ENCODE measurements at regions not wholly inside any gene's neighbourhood (a gene's known extent, or its start where the extent isn't known, plus 50 kb on each side); places are given as distances from the start of the nearest gene placed in this dataset.
"Not testable (repeated sequence)": the region's sequence is repeated elsewhere in the genome, so short reads cannot be mapped to it uniquely, and the experiment has no call there.

DNA sequence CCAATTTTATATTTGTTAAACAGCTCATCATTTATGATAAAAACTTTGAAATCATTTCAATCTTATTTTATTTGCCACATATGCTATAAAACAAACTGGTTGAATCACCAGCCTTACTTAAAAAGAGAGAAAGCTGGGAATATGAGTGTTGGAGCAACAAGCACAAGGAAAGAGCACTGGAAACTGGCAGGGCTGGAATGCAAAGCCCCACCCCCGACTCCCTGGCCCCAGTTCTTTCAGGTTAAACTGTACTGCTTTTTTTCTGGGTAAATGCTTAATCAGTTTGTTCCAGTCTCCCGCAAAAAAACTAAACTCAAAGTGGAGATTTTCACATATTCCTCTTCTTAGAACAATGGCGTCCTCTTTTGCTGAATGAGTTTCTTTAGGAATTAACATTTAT, 433.8 kb upstream of the NOX3 start:
- no peak for DNase-seq

- DNase-seq: no peak
Measured at GRCh38 chr6:155887421-155887820, 431.8 kb upstream of the NOX3 start.

DNA sequence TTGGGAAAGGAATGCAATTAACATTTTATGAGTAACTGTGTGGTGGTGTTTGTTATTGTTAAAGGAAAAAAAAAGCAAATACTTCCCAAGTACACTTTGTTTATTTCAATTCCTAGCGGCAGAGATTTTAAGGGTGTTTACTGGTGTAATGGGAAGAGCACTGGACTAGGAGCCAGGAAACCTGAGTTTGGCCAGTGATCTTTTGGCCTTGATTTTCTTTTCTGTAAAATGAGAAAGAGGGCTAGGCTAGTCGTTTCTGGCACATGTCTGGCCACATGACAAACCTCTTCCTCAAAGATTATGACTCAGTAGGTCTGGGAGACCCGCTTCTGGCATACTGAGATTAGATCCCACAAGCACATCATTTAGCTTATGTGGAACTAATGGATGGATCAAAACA, 428.1 kb upstream of the NOX3 start:
- DNase-seq: no peak

- DNase-seq: no peak
Measured at GRCh38 chr6:155883334-155883731, 427.7 kb upstream of the NOX3 start.

GRCh38 chr6:155882527-155883333, 427.1 kb upstream of the NOX3 start:
- no peak for DNase-seq

- DNase-seq: no peak
Measured at GRCh38 chr6:155881826-155882526, 426.3 kb upstream of the NOX3 start.

DNA sequence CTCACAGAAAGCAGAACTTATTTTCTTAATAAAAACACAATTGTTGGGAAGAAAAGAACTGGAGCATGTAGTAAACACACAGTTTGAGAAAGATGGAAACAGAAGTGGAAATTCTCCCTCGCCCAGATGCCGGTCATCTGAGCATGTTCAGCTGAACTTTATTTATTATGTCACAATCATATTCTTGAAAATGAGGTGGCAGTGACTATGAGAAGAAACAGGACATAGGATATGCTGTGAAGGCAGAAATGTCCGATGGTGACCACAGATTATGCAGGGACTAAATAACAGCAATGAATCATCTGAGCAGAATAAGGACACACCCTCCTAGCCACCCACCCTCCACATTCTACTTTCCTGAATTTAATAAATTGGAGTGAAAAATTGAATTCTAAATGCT, 425.3 kb upstream of the NOX3 start:
- DNase-seq: no peak

DNA sequence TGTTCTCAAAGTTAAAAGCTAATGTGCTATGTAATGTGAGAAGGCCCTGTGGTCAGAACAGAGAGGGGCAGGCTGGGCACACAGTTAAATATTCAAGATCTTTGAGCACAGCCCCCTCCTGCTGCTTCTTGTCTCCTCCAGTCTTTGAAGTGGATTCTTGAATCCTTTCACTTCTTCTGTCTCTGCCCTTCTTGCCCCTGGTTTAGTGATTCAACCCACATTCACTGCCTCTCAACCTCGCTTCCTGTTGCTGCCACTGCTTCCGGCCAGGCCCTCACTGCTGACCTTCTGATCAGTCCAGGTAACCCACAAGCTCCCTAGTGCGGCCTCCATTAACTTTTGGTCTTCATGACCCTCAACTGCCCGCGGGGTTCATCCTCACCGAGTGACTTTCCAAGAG, 417.3 kb upstream of the NOX3 start:
- no peak for DNase-seq

- no peak for DNase-seq
Measured at GRCh38 chr6:155867682-155868081, 412.0 kb upstream of the NOX3 start.

DNA sequence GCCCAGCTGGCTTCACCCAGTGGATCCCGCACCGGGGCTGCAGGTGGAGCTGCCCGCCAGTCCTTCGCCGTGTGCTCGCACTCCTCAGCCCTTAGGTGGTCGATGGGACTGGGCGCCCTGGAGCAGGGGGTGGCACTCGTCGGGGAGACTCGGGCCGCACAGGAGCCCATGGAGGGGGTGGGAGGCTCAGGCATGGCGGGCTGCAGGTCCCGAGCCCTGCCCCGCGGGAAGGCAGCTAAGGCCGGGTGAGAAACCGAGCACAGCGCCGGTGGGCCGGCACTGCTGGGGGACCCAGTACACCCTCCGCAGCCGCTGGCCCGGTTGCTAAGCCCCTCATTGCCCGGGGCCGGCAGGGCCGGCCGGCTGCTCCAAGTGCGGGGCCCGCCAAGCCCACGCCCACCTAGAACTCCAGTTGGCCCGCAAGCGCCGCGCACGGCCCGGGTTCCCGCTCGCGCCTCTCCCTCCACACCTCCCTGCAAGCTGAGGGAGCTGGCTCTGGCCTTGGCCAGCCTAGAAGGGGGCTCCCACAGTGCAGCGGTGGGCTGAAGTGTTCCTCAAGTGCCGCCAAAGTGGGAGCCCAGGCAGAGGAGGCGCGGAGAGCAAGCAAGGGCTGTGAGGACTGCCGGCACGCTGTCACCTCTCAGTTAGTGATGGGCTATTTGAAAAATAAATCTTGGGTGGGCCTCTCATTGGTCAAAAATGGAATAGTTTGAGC, 411.2 kb upstream of the NOX3 start:
- not testable (repeated sequence) for DNase-seq

DNA sequence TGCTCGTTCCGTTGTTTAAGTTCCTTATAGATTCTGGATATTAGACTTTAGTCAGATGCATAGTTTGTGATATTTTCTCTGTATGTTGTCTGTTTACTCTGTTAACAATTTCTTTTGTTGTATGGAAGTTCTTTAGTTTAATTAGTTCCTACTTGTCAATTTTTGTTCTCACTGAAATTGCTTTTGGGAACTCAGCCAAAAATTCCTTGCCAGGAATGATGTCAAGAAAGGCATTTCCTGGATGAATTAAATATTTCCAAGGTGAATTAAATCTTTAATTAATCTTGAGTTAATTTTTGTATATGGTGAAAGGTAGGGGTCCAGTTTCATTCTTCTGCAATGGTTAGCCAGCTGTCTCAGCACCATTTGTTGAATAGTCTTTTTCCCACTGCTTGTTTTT, 406.2 kb upstream of the NOX3 start:
- DNase-seq: no peak

DNA sequence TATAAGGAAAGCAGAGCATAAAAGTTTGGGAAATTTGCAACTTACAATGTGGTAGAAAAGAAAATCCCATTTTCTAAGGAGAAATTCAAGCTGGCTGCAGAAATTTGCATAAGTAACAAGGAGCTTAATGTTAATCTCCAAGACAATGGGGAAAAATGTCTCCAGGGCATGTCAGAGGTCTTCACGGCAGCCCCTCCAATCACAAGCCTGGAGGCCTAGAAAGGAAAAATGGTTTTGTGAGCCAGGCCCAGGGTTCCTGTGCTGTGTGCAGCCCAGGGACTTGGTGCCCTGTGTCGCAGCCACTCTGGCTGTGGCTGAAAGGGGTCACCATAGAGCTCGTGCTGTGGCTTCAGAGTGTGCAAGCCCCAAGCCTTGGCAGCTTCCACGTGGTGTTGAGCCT, 403.3 kb upstream of the NOX3 start:
- not testable (repeated sequence) for DNase-seq

GRCh38 chr6:155854787-155855186, 399.1 kb upstream of the NOX3 start:
- no peak for DNase-seq

- DNase-seq: no peak
Measured at GRCh38 chr6:155853011-155853410, 397.4 kb upstream of the NOX3 start.

DNA sequence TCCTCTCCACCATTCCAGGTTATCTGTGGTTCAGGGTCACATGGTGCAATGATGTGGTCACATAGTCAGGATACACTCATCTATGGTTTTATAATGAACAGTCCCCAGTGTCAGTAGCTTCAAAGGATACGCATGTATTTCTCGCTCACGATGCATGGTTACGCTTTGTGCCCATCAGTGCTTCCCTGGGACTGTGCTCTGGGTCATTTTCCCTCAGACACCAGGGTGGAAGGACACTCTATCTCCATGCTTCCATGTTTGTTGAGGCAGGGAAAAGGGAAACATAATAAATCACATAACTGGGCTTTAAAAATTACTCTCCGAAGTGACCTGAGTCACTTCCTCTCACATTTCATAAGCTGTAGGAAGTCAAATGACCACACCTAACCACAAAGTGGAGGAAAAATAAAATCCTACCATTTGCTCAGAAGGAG, 394.8 kb upstream of the NOX3 start:
- no peak for DNase-seq

DNA sequence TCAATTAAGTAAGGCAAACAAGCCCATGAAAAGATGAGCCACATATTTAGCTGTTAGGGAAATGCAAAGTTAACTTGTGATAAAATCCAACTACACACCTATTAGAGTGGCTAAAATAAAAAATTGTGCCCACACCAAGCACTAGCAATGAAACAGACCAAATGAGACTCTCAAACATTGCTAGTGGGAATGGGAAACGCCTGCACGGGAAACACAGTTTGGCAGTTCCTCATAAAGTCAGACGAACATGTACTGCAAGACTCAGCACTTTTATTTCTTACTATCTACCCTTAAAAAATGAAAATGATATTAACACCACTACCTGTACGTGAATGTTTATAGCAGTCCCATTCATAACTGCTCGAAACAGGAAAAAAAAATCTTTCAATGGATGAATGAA, 392.1 kb upstream of the NOX3 start:
- DNase-seq: no peak

GRCh38 chr6:155837474-155837873, 381.8 kb upstream of the NOX3 start:
- DNase-seq: no peak

GRCh38 chr6:155832596-155832995, 377.0 kb upstream of the NOX3 start:
- DNase-seq: no peak

- DNase-seq: no peak
Measured at GRCh38 chr6:155830531-155830930, 374.9 kb upstream of the NOX3 start.

DNA sequence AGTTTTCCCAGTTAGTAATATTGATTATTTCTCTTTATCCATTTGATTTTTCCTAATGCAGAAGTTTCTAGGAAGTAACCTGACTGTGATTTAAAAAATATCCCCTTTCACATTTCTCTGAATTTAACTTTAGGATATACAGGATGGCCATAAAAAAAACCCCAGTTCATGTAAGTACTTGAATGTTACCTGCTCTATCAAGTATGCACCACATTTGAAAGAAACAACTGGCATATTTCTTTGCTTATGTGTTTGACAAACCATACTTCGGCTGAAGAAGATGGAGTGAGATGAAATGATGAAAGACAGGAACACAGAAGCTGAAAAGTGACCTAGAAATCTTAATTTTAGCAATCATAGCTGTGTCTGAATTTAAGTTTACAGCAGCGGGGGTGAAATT, 374.0 kb upstream of the NOX3 start:
- DNase-seq: no peak

GRCh38 chr6:155828989-155829388, 373.4 kb upstream of the NOX3 start:
- no peak for DNase-seq

DNA sequence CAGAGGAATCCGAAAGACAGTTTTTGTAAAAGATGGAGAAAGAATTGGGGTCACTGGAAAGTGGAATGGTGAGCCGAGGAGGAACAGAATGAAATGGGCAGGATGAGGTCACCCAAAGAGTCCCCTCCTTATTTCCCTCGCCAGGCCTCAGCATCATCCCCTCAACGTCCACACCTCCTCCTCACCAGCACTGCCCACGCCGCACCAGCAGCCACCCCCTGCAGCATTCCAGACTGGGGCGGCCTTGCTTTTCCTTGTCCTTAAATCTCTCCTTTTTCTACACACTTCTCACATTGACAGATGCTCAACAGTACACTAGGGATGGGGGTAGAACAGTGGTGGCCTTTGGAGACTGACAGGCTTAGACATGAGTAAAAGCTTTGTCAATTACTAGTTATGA, 363.1 kb upstream of the NOX3 start:
- no peak for DNase-seq

GRCh38 chr6:155813548-155813947, 357.9 kb upstream of the NOX3 start:
- DNase-seq: no peak

DNA sequence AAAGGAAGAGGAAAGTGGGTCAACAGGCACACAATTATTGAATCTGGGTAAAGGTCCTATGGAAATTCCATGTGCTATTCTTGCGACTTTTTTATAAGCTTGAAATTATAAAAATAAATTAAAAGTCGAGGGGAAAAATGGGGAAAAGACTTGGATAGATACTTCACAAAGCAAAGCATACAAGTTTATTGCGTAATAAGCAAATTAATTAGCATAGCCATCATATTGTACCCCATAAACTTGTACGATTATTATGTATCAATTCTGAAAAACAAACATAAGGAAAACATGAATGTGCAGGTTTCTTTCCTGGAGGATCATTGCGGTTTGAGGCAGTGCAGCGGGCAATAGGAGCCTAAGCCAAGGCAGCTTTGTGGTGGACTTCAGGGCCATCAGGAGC, 351.6 kb upstream of the NOX3 start:
- no peak for DNase-seq
